CD4-positive, alpha-beta T cell treated with Interleukin-21 for 1 hour (primary cell): ENCODE measurements at regions not wholly inside any gene's neighbourhood (a gene's known extent, or its start where the extent isn't known, plus 50 kb on each side); places are given as distances from the start of the nearest gene placed in this dataset.

Experiments
- DNase-seq: peaks from one replicate; pipeline ENCODE4 v3.0.0-alpha.2; 2020

DNA sequence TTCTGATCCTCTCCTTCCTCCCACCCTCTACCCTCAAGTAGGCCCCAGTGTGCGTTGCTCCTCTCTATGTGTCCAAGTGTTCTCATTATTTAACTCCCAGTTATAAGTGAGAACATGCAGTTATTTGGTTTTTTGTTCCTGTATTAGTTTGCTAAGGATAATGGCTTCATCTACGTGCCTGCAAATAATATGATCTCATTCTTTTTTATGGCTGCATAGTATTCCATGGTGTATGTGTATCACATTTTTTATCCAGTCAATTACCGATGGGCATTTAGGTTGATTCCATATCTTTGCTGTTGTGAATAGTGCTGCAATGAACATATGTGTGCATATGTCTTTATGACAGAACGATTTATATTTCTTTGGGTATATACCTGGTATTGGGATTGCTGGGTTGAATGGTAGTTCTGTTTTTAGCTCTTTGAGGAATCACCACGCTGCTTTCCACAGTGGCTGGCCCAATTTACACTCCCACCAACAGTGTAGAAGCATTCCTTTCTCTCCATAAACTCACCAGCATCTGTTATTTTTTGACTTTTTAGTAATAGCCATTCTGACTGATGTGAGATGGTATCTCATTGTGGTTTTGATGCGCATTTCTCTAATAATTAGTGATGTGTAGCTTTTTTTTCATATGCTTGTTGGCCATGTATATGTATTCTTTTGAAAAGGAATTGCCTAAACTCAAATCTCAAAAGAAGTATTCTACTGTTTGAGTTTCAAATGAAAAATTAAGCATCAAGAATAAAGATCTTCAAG, 116.9 kb downstream of the ETS2 start:
- no peak for DNase-seq

DNA sequence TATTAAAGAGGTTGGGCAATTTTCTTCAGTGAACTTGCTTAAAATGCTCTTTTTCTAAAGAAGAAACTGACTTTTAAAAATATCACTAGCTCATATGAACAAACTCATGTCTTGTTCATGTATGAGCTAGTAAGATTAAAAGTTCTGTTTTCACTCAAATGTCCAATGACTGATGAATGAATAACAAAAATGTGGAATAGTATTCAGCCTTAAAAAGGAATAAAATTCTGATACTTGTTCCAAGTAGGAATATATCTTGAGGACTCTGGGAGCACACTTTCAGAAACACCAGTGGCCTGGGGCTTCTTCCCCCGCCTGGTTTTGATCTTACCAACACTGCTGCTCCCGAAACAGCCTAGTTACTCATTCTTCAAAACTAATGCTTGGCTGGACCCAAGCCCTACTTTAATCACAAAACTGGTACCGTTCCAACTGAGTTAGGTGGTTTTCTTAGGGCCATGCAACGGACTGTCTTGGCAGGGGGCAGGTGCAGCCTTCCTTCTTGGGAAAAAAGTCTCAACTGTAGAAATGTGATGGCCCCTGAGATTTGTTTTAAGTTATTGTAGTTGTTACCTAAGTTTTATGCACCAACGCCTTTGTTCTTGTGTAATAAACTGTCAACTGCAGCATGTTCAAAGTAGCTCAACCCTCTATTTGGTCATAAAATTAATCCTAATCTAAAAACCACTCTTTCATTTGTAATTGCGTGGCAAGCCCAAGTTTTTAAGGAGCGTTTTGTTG, 116.0 kb downstream of the ETS2 start:
- DNase-seq, result no peak

DNA sequence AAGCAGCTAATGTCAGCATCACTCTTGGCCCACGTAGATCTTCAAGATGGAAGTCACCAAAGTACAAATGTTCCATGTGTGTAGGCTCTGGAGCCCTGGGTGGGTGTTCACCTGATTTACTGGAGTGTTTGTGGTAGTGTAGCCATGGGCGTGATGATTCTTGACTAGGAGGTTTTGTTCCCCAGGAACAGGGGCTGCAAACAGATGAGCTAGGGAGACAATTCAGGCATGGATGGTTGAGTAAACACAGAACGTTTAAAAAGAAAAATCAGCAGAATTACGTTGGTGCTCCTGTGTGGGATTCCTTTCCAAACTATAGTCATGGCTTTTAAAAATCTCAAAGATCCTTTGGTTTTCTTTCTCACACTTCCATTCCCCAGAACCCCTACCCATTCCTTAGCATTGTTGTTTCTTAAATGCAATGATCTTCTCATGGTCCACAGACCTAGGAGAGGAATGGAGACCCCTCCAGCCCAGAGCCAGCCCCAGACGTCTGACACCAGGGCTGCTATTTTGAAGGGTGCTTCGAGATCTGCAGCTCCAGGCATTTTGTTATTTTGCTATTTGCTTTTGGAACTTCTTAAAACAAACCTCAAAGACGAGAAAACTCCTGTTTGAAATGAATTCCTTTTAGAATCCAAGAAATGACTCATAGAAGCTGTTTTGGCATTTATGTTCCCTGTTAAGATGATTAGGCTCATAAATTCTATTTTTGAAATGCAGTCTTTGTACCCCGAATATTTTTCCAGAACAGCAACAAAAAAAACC, 115.1 kb downstream of the ETS2 start:
- DNase-seq, result no peak

DNA sequence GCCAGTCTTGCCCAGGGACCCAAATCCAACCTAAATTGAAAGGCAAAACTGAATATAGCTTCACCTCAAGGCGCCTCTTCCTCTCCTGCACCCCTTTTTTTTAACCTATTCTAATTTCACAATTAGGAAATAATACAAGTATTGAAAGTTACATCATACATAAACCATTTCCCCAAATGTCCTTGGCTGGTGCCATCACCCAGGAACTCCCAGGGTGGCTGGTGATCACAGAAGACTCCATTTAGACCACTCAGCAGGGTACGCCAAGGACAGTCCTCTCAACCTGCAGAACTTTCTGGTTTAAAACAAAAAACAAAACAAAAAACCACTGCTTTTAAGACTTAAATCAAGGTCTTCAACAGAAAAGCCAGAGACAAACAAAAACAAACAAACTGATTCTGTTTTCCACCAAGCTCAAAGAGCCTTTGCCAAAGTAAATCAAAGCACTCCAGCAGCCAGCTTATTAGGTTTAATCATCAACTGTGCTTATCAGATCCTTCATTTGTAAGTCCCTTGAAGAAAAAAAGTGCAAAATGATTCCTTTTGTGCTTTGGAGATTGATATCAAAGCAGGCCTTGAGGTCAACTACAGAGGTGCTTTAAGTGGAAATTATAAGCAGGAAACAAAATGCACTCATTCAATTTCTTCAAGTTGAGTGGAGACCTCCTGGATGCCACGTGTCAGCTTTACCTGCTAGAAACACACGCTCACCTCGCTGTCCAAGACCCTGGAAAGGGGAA, 113.0 kb downstream of the ETS2 start:
- DNase-seq, result no peak

DNA sequence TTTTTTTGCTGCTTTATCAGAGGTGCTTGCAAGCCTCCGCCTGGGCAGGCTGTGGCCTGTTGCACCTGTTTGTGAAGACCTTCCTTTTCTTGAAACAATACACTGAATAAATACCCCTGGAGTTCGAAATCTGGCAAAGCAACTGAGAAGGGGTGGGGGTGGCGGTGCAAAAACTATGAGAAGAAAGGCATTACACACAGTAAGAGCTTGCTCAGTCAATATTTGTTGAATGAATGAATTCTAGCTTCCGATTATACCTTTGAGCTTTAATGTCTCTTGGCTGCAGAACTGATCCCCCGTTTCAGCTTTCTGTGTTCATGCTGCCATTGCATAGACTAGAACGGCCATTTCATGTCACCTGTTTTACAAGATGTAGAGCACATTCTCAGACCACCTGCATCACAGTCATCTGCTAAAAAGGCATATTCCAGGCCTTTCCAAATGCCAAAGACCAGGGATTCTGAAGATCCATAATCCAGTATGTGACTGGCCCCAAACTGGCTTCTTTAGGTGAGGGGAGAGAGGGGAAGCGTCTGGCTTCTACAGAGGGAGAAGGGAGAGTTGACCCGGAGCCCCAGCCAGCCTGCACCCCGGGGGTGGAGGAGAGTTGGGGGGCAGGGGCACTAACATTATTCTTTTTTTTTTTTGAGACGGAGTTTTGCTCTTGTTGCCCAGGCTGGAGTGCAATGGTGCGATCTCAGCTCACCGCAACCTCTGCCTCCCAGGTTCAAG, 111.5 kb downstream of the ETS2 start:
- no peak for DNase-seq

DNA sequence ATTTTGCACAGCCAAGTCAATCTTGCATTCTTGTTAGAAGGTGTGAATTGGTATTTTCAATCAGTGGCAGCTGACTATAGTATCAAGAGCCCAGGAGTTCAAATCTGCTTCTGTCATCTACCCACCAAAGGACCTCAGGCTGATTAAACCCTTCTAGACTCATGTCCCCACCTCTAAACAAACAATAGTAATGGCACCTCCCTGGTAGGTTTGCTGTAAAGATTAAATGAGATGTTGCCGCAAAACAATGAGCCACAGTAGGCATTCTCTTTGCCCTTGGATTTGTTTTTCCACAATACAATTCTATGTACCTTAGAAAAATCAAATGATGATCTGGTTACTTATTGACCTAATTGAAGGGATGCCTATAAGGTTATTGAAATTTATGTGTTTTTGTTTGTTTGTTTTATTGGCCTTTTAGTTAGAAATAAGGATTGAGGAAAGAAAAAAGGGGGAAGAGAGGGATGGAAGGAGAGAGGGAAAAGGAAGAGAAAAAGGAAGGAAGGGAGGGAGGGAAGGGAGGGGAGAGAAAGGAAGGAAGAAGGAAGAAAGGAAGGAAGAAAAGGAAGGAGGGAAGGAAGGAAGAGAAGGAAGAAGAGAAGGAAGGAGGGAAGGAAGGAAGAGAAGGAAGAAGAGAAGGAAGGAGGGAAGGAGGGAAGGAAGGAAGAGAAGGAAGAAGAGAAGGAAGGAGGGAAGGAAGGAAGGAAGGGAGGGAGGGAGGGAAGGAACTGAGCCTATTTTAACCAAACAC, 110.7 kb downstream of the ETS2 start:
- DNase-seq, result no peak

DNA sequence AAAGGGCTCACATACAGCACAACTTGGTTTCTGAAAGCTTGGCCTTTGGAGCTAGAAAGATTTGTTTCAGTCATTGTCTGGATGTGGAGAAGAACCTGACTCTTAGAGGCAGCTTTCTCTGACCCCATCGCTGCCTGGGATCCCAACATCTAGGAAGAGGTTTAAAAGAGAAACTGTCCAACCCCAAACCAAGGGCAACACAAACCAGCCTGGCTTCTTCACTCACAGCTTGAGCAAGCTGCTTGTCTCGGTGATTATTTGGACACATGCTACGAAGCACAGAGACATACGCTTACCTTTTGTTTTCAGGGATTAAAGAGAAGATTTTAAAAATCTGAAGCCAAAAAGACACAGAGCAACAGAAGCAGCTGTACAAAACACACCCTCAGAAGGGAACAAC, 109.8 kb downstream of the ETS2 start:
- no peak for DNase-seq

DNA sequence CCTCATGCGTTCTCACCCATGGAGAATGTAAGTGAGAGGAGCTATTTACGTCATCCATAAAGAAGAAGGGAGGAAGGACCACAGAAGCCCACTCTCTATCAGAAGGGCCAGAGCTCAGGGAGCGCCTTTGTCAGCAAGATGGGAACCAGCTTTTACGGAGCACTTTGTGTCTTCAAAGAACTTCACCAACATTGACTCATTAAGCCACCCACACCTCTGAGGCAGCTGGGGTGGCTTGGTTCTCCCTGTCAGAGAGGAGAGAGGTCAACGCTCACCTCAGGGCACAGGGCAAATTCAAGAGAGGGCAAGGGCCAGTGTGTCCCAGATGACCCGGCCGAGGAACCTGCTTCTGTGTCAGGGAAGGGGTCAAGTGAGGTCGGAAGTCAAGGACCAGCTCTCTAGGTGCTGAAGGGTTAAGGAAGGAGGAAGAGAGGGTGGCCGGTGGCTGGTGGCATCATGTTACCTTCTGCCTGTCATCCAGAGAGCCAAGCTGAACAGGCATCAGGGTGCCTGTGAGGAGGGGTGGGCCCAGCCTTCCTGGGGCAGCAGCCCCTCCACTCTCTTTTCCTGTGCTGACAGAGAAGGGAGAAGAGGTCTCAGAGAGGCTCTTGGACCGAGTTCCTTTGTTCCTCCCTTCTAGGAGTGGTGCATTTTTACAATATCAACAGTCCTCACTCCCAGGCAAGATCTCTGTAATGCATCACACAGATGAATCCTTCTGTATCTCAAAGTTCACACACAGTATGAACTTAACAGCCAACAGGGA, 109.0 kb downstream of the ETS2 start:
- no peak for DNase-seq

DNA sequence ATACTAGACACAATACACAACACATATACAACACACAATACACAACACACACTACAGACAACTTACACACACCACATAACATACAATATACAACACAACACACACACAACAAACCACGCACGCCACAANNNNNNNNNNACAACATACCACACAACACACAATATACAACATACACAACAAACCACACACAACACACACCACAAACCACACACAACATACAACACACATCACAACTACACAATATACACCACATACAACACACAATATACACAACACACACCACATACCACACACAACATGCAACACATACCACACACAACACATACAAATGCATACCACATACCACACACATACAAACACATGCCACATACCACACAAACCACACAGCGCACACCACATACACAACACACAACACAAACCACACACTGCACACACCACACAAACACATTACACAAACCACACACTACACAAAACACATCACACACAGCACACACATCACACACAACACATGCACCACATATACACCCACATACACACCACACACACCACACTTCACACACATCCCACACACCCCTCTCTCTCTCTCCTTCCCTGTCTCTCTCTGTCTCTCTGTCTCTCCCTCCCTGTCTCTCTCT, 108.3 kb downstream of the ETS2 start:
- DNase-seq, result no peak

DNA sequence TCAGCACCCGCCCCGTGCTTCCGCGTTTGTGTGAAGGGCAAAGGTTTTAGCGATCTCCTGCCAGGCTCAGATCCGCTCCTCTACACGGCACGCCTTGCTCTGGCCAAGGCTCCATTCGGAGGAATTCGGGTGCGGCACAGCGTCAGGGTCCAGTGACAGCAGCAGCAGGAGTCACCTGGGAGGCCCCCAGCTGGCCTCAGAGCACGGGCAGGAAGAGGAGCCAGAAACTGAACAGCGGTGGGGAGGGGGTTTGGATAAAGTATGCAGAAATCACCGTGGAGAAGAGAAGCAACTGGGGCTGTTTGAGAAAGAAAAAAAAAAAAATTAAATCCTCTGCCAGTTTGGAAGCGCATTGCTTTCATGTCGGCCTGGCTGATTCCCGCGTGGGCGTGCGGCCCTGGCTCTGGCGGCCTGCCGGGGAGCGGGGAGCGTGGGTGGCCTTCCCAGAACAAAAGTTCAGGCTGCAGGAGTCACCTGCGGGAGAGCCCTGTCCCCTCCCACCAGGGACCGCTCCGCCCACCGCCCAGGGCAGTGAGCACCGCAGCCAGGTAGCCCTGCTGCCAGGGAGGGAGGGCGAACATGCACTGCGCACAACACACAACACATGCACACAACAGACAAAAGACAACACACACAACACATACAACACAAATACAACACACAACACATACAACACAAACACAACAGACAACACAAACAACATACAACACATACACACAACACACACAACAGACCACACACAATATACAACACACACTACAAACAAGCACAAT, 107.6 kb downstream of the ETS2 start:
- no peak for DNase-seq

DNA sequence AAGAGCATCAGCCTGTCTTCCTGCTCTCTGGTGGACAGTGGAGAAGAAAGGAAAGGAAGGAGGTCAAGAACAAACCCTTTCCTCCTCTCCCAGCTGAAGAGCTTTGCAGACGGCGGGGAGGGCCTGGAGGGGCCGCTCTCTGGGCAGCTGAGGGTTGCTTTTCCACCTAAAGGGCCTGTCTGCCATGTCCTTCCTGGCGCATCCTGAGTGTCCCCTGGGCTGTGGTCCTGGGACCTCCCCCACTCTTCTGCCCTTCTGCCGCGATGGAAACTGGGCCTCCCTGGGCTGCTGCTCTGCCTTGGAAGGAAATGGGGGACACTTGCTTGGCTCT, 107.0 kb downstream of the ETS2 start:
- no peak for DNase-seq

DNA sequence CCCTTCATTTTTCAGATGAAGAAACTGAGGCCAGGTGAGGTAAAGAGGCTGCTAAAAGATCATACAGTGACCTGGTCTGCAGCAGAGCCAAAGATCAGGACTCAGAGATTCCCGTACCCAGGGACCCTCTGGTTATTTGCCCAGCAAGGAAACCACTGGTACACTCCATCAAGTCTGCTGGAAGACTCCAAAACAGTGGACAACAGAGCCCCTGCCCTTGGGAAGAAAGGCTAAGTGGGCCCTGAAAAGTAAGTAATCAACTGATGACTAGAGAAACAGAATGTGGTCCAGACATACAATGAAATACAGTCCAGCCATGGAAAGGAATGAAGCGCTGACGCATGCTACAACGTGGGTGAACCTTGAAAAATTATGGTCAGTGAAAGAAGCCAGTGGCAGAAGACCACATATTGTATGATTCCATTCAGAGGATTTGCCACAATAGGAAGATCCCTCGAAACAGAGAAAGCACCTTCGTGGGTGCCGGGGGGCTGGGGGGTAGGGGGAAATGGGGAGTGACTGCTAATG, 106.4 kb downstream of the ETS2 start:
- no peak for DNase-seq

DNA sequence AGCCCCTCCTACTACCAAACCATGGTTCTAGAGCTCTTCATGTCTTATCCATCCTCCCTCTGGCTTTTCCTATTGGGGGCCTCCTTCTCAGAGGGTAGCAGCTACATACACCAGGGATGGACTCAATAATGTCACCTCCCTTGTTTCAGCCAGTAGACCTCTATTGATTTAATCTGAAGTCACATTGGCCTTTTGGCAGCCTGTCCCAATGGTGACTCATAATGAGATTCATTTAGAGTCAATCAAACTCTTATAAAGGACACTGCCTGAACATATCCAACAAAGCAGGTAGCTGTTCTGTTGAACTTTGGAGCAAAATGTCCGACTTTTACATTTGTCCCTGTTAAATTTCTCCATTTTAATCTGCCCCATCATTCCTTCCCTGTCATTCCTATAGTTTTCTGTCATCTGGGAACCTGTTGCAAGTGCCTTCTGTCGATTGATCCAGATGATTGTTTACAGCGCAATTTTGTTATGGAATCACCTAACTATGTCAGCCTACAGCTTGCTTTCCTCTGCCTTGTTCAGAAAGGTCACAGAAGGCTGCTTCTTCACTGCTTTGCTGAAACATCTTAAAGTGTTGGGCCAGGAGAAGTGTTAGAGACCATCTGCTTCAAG, 105.9 kb downstream of the ETS2 start:
- no peak for DNase-seq

DNA sequence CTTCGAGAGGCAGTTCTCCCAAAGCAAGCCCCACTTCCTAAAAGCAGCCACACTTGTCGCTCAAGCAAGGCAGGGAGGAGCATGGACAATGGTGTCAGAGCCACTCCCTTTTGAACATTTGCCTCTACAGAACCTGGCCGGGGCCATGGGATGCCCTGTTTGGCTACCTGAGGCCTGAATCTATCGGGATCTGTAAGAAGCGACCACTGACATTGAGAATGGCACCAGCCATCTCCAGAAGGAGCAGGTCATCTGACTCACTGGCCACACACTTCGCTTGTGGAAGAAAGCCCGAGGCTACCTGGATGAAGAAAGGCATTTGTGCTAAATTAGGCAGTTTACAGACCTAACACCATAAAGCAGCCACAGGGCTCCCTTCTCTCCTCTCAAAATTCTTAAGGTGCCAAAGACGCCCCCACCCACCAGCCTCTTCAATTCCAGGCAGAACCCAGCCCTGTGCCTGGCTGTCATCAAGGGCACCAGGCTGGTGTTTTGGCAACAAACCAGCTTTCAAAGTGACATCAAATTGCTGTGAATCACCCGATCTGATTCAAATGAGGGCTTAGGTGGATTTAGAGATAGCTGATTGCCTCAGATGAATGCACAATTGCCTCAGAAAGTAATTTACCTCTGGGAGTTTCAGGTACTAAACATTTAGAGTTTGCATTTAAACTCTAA, 104.8 kb downstream of the ETS2 start:
- no peak for DNase-seq

DNA sequence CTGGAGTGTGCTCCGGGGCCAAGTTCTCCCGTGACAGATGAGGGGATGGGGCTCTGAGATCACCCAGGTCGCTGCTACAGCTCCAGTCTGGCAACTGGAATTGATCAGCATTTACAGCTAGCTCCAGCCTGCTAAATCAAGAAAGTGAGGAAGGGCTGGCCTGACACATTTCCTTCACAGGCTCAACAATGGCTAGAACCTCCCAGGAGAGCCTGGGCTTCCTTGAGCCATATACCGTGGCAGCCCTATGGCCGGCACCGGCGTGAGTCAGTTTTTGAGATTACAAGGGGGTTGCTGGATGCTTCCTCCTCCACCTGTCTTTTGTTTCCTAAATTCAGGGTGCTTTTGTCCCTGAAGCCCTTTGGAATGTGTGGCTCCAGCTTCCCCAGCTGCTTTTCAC, 104.2 kb downstream of the ETS2 start:
- DNase-seq, result no peak

DNA sequence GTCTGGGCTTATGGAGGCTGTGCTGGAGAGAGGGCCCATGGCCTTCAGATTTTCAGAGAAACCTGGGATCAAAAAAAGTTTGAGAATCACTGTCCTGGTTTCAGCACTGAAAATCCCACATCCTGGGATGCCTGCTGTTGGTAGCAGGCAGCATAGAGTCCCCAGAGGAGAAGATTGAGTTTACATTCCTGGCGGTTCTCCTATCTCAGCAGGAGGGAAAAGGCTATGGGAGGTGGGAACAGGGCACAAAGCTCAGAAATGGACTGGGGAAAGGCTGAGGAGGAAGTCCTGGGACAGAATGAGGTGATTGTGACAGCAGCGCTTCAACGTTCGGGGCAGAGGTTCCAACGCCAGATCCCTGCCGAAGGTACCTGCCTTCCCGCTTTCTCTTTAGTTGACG, 103.4 kb downstream of the ETS2 start:
- no peak for DNase-seq

DNA sequence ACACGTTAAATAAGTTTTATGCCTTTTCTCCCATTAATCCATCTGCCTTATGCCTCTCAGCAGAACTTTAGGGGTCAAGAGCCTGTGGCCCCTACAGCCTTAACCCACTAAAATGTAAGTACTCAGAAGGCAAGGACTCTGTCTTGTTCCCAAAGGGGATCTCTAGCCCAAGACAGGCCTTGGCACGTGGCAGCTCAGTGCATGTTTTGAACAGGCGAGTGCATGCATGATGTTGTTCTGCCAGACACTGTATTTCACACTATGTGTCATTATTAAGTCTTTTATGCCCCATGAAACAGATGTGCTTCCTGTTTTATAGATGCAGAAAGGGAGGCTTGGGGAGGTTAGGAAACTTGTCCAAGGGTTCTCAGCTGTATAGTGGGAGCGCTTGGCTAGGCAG, 102.8 kb downstream of the ETS2 start:
- DNase-seq, result no peak

DNA sequence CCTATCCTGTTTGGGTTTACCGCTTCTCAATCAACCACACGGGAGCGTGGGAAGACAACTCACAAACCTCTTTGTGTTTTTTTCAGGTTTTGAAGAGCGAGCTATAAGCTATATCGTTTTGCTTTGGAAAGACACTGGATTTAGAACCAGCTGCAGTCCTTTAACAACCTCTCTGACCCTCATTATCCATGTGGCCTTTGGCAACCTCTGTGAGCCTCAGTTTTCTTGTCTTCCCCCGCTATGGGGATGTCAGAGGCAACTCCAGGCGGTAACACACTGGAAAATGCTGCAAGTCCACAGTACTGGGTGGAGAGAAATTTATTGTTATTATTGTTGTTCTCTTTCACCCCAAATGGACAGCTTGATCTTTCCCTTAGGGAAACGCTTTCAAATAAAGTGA, 100.0 kb downstream of the ETS2 start:
- no peak for DNase-seq
